KMS-11 (cell line): ENCODE measurements at regions not wholly inside any gene's neighbourhood (a gene's known extent, or its start where the extent isn't known, plus 50 kb on each side); places are given as distances from the start of the nearest gene placed in this dataset.

Experiments used
- H2AFZ ChIP-seq: fragments of 200-600 bp; sonication (generic); 2 replicates; pipeline ENCODE4 v1.6.1; 2016; ENCODE audit warnings: antibody characterized with exemption, mixed run types, low read depth
- H3K27ac ChIP-seq: fragments of 200-600 bp; sonication (generic); 2 replicates; pipeline ENCODE4 v1.6.1; 2016; ENCODE audit warnings: mild to moderate bottlenecking, mixed run types
- H3K27me3 ChIP-seq: fragments of 200-600 bp; sonication (generic); 2 replicates; pipeline ENCODE4 v1.6.1; 2017; ENCODE audit warnings: mild to moderate bottlenecking, low read depth, mixed run types, moderate library complexity; ENCODE audit not compliant: insufficient read depth
- H3K36me3 ChIP-seq: fragments of 200-600 bp; sonication (generic); 2 replicates; pipeline ENCODE4 v1.6.1; 2017; ENCODE audit warnings: mild to moderate bottlenecking, mixed run types; ENCODE audit not compliant: insufficient read depth
- H3K4me1 ChIP-seq: fragments of 200-600 bp; sonication (generic); 2 replicates; pipeline ENCODE4 v1.6.1; 2016; ENCODE audit warnings: mild to moderate bottlenecking, low read depth, mixed run types; ENCODE audit not compliant: poor library complexity, severe bottlenecking
- H3K4me2 ChIP-seq: fragments of 200-600 bp; sonication (generic); 2 replicates; pipeline ENCODE4 v1.7.0; 2016; ENCODE audit warnings: mild to moderate bottlenecking, mixed run types
- H3K4me3 ChIP-seq: fragments of 200-600 bp; sonication (generic); IDR thresholded peaks from 2 replicates; pipeline ENCODE4 v1.6.1; 2017; ENCODE audit warnings: low read depth, low read length, mixed read lengths; ENCODE audit not compliant: insufficient read depth
- H3K79me2 ChIP-seq: fragments of 200-600 bp; sonication (generic); 2 replicates; pipeline ENCODE4 v1.6.1; 2016; ENCODE audit warnings: low read depth, mixed run types; ENCODE audit not compliant: insufficient read depth
- H3K9ac ChIP-seq: fragments of 200-600 bp; sonication (generic); 2 replicates; pipeline ENCODE4 v1.6.1; 2016; ENCODE audit warnings: mild to moderate bottlenecking, mixed run types
- H4K20me1 ChIP-seq: fragments of 200-600 bp; sonication (generic); 2 replicates; pipeline ENCODE4 v1.6.1; 2016; ENCODE audit warnings: mild to moderate bottlenecking, mixed run types; ENCODE audit not compliant: insufficient read depth
- TF ChIP-seq, protein P1 (sequence below): fragments of 200-600 bp; sonication (generic); conservative IDR thresholded peaks from 2 replicates; pipeline ENCODE4 v1.6.1; 2017; ENCODE audit warnings: low read depth, mild to moderate bottlenecking, antibody characterized with exemption, low read length, moderate library complexity, mixed read lengths

DNA sequence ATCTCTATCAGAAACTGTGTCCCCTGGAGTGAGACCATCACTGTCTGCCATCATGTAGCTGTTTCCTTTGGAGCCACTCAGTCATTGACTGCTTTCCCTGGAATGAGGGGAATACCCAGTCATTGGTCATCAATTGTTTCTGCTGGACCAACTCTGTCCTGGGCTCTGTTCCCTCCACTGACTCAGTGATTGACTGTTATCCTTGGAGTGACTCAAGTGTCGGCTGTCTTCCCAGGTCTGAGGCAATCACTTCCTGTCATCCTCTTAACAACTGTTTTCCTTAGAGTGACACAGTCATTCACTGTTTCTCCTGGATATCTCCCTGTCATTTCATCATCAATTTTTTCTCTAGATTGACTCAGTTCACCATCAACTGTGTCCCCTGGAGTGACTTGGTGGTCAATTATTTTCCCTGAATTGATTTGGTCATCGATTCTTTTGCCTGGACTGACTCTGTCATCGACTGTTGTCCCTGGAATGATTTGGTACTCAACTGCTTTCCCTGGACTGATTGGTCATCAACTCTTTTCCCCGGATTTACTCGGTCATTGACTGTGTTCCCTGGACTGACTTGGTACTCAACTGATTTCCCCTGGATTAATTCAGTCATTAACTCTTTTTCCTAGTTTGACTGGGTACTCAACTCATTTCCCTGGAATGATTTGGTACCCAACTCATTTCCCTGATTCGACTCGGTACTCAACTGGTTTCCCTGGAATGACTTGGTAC is 327.9 kb upstream of the VCX start:
- H2AFZ ChIP-seq: no peak overlapping the region
- H3K9ac ChIP-seq: no peak overlapping the region
- no peaks in the 10 kb centered on the region for H3K79me2 ChIP-seq
- H3K4me1 ChIP-seq: no peaks in the 10 kb centered on the region
- H3K27ac ChIP-seq: no peak overlapping the region
- no peak overlapping the region for H3K4me2 ChIP-seq
- no peak overlapping the region for H3K4me3 ChIP-seq
- no peaks in the 10 kb centered on the region for H3K36me3 ChIP-seq
- H3K27me3 ChIP-seq: no peaks in the 10 kb centered on the region
- TF ChIP-seq, protein P1, sequence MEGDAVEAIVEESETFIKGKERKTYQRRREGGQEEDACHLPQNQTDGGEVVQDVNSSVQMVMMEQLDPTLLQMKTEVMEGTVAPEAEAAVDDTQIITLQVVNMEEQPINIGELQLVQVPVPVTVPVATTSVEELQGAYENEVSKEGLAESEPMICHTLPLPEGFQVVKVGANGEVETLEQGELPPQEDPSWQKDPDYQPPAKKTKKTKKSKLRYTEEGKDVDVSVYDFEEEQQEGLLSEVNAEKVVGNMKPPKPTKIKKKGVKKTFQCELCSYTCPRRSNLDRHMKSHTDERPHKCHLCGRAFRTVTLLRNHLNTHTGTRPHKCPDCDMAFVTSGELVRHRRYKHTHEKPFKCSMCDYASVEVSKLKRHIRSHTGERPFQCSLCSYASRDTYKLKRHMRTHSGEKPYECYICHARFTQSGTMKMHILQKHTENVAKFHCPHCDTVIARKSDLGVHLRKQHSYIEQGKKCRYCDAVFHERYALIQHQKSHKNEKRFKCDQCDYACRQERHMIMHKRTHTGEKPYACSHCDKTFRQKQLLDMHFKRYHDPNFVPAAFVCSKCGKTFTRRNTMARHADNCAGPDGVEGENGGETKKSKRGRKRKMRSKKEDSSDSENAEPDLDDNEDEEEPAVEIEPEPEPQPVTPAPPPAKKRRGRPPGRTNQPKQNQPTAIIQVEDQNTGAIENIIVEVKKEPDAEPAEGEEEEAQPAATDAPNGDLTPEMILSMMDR: no peak
- no peaks in the 10 kb centered on the region for H4K20me1 ChIP-seq

DNA sequence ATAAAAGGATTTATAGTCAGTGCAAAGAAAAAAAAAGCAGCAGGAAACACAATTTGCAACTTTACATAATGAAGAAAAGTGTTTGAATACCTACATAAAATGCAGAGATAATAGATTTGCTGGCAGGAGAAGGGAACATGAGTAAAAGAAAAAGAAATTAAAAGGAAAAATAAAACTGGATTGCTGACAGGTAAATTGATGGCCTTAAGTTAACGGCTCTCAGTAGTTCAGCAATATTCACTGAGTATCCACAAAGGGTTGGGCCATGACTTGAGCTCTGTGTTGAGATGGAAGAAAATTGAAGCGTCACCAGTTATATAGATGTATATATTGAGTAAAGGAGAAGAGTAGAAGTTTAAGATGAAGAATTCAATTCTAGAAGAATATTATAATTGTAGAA is 330.1 kb upstream of the VCX start:
- Histone ChIP-seq H3K27me3 (no peaks in the 10 kb centered on the region), H3K27ac (no peak overlapping the region), H4K20me1 (no peaks in the 10 kb centered on the region), H3K4me1 (no peaks in the 10 kb centered on the region), H3K4me2 (no peak overlapping the region), H3K9ac (no peak overlapping the region), H3K79me2 (no peaks in the 10 kb centered on the region), H2AFZ (no peak overlapping the region), H3K4me3 (no peak overlapping the region), H3K36me3 (no peaks in the 10 kb centered on the region)
- TF ChIP-seq, protein P1: no peak

DNA sequence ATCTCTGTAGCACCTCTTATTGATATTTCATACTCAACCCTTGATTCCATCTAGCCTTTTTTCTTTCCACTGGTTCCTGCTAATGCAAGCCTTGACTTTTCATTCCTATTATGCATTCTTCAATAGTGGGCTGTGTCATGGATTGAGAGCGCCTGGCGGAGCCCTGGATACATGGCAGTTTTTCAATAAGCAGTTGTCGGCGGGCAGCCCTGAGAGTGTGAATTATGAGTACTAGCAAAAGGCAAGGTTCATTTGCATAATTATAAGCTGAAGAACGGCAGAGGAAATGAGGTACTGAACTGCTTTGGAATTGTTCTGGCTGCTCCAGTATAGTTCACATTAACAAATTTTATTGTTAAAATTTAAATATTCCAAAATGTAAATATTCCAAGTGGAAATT is 339.7 kb upstream of the VCX start:
- H3K4me3 ChIP-seq: no peak overlapping the region
- TF ChIP-seq, protein P1: no peak
- H3K4me2 ChIP-seq: no peak overlapping the region
- no peak overlapping the region for H2AFZ ChIP-seq
- H3K27ac ChIP-seq: no peak overlapping the region
- H3K79me2 ChIP-seq: no peaks in the 10 kb centered on the region
- no peaks in the 10 kb centered on the region for H4K20me1 ChIP-seq
- H3K27me3 ChIP-seq: no peaks in the 10 kb centered on the region
- H3K36me3 ChIP-seq: no peaks in the 10 kb centered on the region
- no peak overlapping the region for H3K9ac ChIP-seq
- no peaks in the 10 kb centered on the region for H3K4me1 ChIP-seq

DNA sequence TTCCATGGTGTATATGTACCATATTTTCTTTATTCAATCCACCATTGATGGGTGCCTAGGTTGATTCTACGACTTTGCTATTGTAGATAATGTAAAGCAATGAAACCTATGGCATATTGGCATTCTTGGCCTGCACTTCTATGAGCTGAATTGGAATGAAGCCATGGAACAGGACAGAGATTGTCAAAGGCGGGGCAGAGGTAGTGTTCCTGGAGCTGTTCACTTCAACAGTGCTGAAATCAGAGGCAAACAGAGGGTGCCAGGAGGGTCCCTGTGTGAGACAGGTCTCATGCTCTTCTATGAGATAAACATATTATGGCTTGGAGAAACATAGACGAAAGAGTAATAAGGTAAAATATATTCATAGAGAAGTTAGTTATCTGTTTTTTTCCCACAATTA is 342.6 kb upstream of the VCX start:
- no peak overlapping the region for H3K4me3 ChIP-seq
- no peaks in the 10 kb centered on the region for H3K36me3 ChIP-seq
- H3K27me3 ChIP-seq: no peaks in the 10 kb centered on the region
- no peaks in the 10 kb centered on the region for H3K79me2 ChIP-seq
- no peak overlapping the region for H3K9ac ChIP-seq
- no peak overlapping the region for H3K27ac ChIP-seq
- no peaks in the 10 kb centered on the region for H3K4me1 ChIP-seq
- H3K4me2 ChIP-seq: no peak overlapping the region
- H4K20me1 ChIP-seq: no peaks in the 10 kb centered on the region
- TF ChIP-seq, protein P1: no peak
- no peak overlapping the region for H2AFZ ChIP-seq
